ENCODE measurements at regions not wholly inside any gene's neighbourhood (a gene's known extent, or its start where the extent isn't known, plus 50 kb on each side); places are given as distances from the start of the nearest gene placed in this dataset.

DNA sequence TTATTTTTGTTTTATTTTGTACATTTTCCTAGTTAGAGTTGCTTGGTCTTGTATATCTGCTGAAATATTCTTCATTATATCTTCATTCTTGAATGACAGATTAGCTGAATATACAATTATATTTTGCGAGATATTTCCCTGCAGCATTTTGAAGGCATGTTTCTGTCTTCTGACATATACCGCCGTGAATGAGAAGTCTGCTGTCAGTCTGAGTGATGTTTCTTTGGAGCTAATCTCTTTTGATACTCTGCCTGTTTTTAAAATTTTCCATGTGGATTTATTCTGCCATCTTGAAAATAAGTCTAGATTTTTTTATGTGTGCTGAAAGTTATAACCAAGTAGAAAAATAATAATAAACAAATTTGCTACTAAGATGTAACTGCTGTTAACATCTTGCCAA lies 148.5 kb downstream of the MAGEC1 start:
- Histone ChIP-seq H3K27ac (ENCODE audit: low read depth in 2 of 2, low read length in 1 of 2) (no peak overlapping the region), H4K20me1 (ENCODE audit: insufficient read depth) (no peaks in the 10 kb centered on the region), H3K4me3 (ENCODE audit: low read depth in 2 of 2, low read length in 1 of 2) (no peak overlapping the region), H3K4me1 (ENCODE audit: control insufficient read depth in 1 of 2, insufficient read depth in 2 of 2, low read depth in 1 of 2, low read length in 1 of 2) (no peaks in the 10 kb centered on the region), H3K4me2 (no peak overlapping the region), H3K9me2 (no peaks in the 10 kb centered on the region), H3K9me3 (no peaks in the 10 kb centered on the region), H3K27me3 (ENCODE audit: insufficient read depth) (no peaks in the 10 kb centered on the region), H3K9ac (no peak overlapping the region), H3F3A (replicated peaks; ENCODE audit: insufficient read depth) (no peaks in the 10 kb centered on the region), H2AFZ (ENCODE audit: low read depth) (no peak overlapping the region), H3K79me2 (ENCODE audit: insufficient read depth) (no peaks in the 10 kb centered on the region), H3K36me3 (replicated peaks in 1 of 2; ENCODE audit: control insufficient read depth in 1 of 2, insufficient read depth in 2 of 2, low read length in 1 of 2) (no peaks in the 10 kb centered on the region)
- WGBS (ENCODE audit: low lambda C conversion rate): 6% methylated on average over 3 of the region's 3 CpGs
- DNase-seq: no peak
- POLR2A ChIA-PET: no interaction called here
- TF ChIP-seq, protein P1, sequence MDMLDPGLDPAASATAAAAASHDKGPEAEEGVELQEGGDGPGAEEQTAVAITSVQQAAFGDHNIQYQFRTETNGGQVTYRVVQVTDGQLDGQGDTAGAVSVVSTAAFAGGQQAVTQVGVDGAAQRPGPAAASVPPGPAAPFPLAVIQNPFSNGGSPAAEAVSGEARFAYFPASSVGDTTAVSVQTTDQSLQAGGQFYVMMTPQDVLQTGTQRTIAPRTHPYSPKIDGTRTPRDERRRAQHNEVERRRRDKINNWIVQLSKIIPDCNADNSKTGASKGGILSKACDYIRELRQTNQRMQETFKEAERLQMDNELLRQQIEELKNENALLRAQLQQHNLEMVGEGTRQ (IDR thresholded peaks at IDR 0.05; ENCODE audit: borderline replicate concordance, low read depth, low read length): no peak
- TF ChIP-seq, protein P2, sequence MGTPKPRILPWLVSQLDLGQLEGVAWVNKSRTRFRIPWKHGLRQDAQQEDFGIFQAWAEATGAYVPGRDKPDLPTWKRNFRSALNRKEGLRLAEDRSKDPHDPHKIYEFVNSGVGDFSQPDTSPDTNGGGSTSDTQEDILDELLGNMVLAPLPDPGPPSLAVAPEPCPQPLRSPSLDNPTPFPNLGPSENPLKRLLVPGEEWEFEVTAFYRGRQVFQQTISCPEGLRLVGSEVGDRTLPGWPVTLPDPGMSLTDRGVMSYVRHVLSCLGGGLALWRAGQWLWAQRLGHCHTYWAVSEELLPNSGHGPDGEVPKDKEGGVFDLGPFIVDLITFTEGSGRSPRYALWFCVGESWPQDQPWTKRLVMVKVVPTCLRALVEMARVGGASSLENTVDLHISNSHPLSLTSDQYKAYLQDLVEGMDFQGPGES (IDR thresholded peaks at IDR 0.05; ENCODE audit: low read depth, low read length): no peak
- TF ChIP-seq MXI1 (IDR thresholded peaks at IDR 0.05; ENCODE audit: low read depth, low read length) (no peak), EP300 (IDR thresholded peaks at IDR 0.05; ENCODE audit: borderline replicate concordance in 1 of 2, low read depth in 1 of 2, low read length in 1 of 2) (no peak), RAD21 (IDR thresholded peaks at IDR 0.05; ENCODE audit: low read length) (no peak), ELF1 (IDR thresholded peaks at IDR 0.05) (no peak), EZH2phosphoT487 (IDR thresholded peaks at IDR 0.05; ENCODE audit: borderline replicate concordance, low read depth) (no peak), GABPA (IDR thresholded peaks at IDR 0.05; ENCODE audit: low read depth) (no peak), TEAD4 (IDR thresholded peaks at IDR 0.05; ENCODE audit: borderline replicate concordance, insufficient read depth) (no peak)
- TF ChIP-seq, protein P3, sequence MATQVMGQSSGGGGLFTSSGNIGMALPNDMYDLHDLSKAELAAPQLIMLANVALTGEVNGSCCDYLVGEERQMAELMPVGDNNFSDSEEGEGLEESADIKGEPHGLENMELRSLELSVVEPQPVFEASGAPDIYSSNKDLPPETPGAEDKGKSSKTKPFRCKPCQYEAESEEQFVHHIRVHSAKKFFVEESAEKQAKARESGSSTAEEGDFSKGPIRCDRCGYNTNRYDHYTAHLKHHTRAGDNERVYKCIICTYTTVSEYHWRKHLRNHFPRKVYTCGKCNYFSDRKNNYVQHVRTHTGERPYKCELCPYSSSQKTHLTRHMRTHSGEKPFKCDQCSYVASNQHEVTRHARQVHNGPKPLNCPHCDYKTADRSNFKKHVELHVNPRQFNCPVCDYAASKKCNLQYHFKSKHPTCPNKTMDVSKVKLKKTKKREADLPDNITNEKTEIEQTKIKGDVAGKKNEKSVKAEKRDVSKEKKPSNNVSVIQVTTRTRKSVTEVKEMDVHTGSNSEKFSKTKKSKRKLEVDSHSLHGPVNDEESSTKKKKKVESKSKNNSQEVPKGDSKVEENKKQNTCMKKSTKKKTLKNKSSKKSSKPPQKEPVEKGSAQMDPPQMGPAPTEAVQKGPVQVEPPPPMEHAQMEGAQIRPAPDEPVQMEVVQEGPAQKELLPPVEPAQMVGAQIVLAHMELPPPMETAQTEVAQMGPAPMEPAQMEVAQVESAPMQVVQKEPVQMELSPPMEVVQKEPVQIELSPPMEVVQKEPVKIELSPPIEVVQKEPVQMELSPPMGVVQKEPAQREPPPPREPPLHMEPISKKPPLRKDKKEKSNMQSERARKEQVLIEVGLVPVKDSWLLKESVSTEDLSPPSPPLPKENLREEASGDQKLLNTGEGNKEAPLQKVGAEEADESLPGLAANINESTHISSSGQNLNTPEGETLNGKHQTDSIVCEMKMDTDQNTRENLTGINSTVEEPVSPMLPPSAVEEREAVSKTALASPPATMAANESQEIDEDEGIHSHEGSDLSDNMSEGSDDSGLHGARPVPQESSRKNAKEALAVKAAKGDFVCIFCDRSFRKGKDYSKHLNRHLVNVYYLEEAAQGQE (IDR thresholded peaks at IDR 0.05; ENCODE audit: low read depth, low read length): no peak
- CTCF ChIA-PET: no interaction called here

DNA sequence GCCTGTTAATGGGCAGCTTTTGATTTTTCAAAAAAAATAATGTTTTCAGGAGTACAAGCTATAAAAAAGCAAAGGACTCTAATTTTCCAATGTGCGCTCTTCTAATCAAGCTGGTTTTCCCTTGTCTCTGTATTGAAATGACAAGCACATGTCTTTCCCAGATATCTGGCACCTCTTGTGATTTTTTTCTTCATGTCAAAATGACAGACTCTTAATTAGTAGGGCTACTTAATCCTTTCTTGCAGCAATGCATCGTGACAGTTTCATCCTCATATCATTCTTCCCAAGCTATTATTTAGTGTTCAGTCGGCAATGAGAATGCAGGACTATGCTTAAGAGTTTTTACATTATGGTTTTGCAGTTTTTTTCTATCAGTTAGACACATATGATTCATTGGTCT lies 139.5 kb downstream of the MAGEC1 start:
- no peaks in the 10 kb centered on the region for H3K79me2 ChIP-seq (ENCODE audit: insufficient read depth)
- no peak overlapping the region for H3K4me3 ChIP-seq (ENCODE audit: low read depth in 2 of 2, low read length in 1 of 2)
- TF ChIP-seq NRF1 (IDR thresholded peaks at IDR 0.05; ENCODE audit: low read depth, low read length): no peak
- TF ChIP-seq, protein P2 (IDR thresholded peaks at IDR 0.05; ENCODE audit: low read depth, low read length): no peak
- TF ChIP-seq, protein P4, sequence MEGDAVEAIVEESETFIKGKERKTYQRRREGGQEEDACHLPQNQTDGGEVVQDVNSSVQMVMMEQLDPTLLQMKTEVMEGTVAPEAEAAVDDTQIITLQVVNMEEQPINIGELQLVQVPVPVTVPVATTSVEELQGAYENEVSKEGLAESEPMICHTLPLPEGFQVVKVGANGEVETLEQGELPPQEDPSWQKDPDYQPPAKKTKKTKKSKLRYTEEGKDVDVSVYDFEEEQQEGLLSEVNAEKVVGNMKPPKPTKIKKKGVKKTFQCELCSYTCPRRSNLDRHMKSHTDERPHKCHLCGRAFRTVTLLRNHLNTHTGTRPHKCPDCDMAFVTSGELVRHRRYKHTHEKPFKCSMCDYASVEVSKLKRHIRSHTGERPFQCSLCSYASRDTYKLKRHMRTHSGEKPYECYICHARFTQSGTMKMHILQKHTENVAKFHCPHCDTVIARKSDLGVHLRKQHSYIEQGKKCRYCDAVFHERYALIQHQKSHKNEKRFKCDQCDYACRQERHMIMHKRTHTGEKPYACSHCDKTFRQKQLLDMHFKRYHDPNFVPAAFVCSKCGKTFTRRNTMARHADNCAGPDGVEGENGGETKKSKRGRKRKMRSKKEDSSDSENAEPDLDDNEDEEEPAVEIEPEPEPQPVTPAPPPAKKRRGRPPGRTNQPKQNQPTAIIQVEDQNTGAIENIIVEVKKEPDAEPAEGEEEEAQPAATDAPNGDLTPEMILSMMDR (IDR thresholded peaks at IDR 0.05): no peak
- no peak for TF ChIP-seq ELF1 (IDR thresholded peaks at IDR 0.05)
- TF ChIP-seq RFX5 (IDR thresholded peaks at IDR 0.05; ENCODE audit: low read length): no peak
- no peak for TF ChIP-seq YY1 (IDR thresholded peaks at IDR 0.05; ENCODE audit: low read depth)
- no peak for TF ChIP-seq GABPA (IDR thresholded peaks at IDR 0.05; ENCODE audit: low read depth)
- no peak for TF ChIP-seq MEF2A (IDR thresholded peaks at IDR 0.05; ENCODE audit: borderline replicate concordance, low read depth)
- DNase-seq: no peak
- no peaks in the 10 kb centered on the region for H3K4me1 ChIP-seq (ENCODE audit: control insufficient read depth in 1 of 2, insufficient read depth in 2 of 2, low read depth in 1 of 2, low read length in 1 of 2)
- no peaks in the 10 kb centered on the region for H3K9me3 ChIP-seq
- H2AFZ ChIP-seq (ENCODE audit: low read depth): no peak overlapping the region
- ChIA-PET POLR2A (no interaction called here), CTCF (no interaction called here)
- H3K27ac ChIP-seq (ENCODE audit: low read depth in 2 of 2, low read length in 1 of 2): no peak overlapping the region
- no peak overlapping the region for H3K4me2 ChIP-seq
- H3F3A ChIP-seq (replicated peaks; ENCODE audit: insufficient read depth): no peaks in the 10 kb centered on the region
- no peak overlapping the region for H3K9ac ChIP-seq
- no peaks in the 10 kb centered on the region for H4K20me1 ChIP-seq (ENCODE audit: insufficient read depth)
- WGBS (ENCODE audit: low lambda C conversion rate): 13% methylated on average over 3 of the region's 3 CpGs
- H3K27me3 ChIP-seq (ENCODE audit: insufficient read depth): no peaks in the 10 kb centered on the region
- no peaks in the 10 kb centered on the region for H3K36me3 ChIP-seq (replicated peaks in 1 of 2; ENCODE audit: control insufficient read depth in 1 of 2, insufficient read depth in 2 of 2, low read length in 1 of 2)
- H3K9me2 ChIP-seq: no peaks in the 10 kb centered on the region

Data from SK-N-SH (cell line).